ENCODE measurements at regions not wholly inside any gene's neighbourhood (a gene's known extent, or its start where the extent isn't known, plus 50 kb on each side); places are given as distances from the start of the nearest gene placed in this dataset.

DNA sequence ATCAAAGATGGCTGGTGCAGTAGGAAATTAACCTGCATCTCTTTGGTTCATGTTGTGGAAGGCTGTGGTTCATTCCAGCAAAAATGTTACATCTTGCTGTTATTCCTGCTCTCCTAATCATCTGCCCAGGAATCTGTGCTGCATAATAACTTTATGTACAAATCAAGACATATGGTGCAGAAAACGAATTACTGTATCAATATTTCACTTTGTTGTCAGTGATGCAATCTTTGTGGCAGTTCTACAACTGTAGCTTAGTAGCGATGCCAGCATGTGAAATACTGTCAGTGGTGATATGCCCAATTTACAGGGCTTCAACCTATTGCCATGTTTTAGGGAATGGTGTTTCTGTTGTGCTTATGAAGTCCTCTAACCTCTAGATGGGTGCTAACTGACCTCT is 1114.7 kb downstream of the SOCS6 start (continued):
- TF ChIP-seq, protein P1, sequence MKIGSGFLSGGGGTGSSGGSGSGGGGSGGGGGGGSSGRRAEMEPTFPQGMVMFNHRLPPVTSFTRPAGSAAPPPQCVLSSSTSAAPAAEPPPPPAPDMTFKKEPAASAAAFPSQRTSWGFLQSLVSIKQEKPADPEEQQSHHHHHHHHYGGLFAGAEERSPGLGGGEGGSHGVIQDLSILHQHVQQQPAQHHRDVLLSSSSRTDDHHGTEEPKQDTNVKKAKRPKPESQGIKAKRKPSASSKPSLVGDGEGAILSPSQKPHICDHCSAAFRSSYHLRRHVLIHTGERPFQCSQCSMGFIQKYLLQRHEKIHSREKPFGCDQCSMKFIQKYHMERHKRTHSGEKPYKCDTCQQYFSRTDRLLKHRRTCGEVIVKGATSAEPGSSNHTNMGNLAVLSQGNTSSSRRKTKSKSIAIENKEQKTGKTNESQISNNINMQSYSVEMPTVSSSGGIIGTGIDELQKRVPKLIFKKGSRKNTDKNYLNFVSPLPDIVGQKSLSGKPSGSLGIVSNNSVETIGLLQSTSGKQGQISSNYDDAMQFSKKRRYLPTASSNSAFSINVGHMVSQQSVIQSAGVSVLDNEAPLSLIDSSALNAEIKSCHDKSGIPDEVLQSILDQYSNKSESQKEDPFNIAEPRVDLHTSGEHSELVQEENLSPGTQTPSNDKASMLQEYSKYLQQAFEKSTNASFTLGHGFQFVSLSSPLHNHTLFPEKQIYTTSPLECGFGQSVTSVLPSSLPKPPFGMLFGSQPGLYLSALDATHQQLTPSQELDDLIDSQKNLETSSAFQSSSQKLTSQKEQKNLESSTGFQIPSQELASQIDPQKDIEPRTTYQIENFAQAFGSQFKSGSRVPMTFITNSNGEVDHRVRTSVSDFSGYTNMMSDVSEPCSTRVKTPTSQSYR (CRISPR knock-in tag; IDR thresholded peaks at IDR 0.05): no peak

DNA sequence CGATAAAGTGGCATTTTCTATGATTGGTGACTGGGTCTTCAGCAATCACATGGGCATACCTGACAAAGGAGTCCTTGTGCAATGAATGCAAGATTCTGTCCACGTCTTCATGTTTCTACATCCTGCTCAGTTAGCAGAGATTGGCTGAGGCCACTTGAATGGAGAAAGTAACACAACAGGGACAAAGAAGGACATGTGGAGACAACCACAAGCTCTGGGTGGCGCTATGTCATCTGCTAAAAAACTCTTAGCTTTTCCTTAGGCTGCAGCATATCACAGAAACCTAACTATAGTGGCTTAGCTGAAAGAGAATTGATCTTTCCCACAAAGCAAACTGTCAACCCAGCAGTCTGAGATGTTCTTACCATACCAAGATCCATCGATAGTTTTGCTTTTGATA is 1109.7 kb downstream of the SOCS6 start:
- DNase-seq (ENCODE audit: low spot score) (no peak), ATAC-seq (no peak)
- TF ChIP-seq ZNF263 (CRISPR knock-in tag; IDR thresholded peaks at IDR 0.05; ENCODE audit: low read depth) (no peak), MYBL2 (CRISPR knock-in tag; IDR thresholded peaks at IDR 0.05) (no peak), SOX15 (CRISPR knock-in tag; IDR thresholded peaks at IDR 0.05) (no peak)
- CTCF ChIA-PET: no interaction called here
- peaks cover 4% of the 10 kb centered on the region; the same call in 1 of the 2 replicates for H3K27me3 Mint-ChIP-seq (ENCODE audit: low read depth)
- H3K27ac Mint-ChIP-seq: no peak overlapping the region
- no peak overlapping the region for H3K4me3 Mint-ChIP-seq
- no peaks in the 10 kb centered on the region for H3K4me1 Mint-ChIP-seq
- peaks cover 56% of the 10 kb centered on the region for H3K36me3 Mint-ChIP-seq
- POLR2A ChIA-PET: no interaction called here
- peaks cover 77% of the 10 kb centered on the region for H3K9me3 Mint-ChIP-seq

DNA sequence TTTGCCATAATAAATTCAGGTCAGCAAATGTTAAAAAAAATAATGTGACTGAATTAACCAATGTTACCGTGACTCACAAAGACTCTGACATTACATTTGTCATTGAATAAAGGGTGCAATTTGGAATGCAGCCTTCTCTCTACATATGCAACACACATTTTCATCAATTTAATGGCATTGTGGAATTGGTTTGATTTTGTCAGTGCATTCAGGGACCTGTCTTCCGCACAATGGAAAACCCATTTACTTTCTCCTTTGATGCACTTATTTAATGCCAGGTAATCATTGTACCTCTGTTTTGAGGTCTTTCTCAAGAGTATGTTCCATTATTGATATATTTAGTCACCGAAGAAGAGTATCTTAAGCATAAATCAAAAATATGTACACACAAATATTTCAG is 1099.3 kb downstream of the SOCS6 start:
- peaks cover 71% of the 10 kb centered on the region for H3K9me3 Mint-ChIP-seq
- ATAC-seq: no peak
- CTCF ChIA-PET: no interaction called here

DNA sequence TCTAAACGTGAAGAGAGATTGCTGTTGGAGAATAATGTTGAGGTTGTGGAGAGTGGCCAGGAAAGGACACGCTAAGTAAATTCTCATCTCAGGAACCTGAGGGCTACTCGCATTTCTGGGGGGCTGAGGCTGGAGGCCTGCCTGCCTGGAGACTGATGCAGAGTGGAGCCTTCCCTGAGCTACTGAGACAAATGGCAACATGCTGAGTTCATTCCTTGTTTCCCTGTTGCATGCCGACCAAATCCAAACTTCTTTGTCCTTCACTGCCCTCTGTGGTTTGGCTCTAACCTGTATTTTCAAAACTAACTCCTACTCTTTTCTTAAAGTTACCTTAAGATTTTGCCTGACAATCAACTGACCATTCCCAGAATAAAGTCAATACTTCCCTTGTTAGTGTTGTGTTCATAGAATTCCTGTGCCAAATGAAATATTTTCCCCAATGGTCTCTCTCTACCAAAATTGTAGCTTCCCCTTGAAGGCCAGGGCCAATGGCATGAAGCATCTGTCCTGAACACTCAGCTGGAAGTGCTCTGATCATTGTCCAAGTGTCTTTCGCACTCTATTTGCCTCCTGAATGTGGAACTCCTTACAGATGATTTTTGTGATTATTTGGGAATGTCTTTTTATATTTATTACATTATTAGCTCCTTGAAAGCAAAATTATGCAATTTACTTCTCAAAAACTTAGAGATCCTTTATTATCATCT is 1085.6 kb downstream of the SOCS6 start:
- DNase-seq (ENCODE audit: low spot score) (no peak), ATAC-seq (no peak)
- peaks cover 8% of the 10 kb centered on the region for H3K27me3 Mint-ChIP-seq (ENCODE audit: low read depth)
- ChIA-PET POLR2A (no interaction called here), CTCF (no interaction called here)
- H3K9me3 Mint-ChIP-seq: peaks cover 80% of the 10 kb centered on the region
- TF ChIP-seq PRRX2 (CRISPR knock-in tag; IDR thresholded peaks at IDR 0.05) (no peak), ZNF263 (CRISPR knock-in tag; IDR thresholded peaks at IDR 0.05; ENCODE audit: low read depth) (no peak), MXD4 (CRISPR knock-in tag; IDR thresholded peaks at IDR 0.05; ENCODE audit: borderline replicate concordance) (no peak)
- TF ChIP-seq, protein P2, sequence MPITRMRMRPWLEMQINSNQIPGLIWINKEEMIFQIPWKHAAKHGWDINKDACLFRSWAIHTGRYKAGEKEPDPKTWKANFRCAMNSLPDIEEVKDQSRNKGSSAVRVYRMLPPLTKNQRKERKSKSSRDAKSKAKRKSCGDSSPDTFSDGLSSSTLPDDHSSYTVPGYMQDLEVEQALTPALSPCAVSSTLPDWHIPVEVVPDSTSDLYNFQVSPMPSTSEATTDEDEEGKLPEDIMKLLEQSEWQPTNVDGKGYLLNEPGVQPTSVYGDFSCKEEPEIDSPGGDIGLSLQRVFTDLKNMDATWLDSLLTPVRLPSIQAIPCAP (CRISPR knock-in tag; IDR thresholded peaks at IDR 0.05): no peak
- no peak overlapping the region for H3K4me3 Mint-ChIP-seq
- H3K36me3 Mint-ChIP-seq: peaks cover 68% of the 10 kb centered on the region
- no peaks in the 10 kb centered on the region for H3K4me1 Mint-ChIP-seq
- no peak overlapping the region for H3K27ac Mint-ChIP-seq

More for the DNA sequence above, 1099.3 kb downstream of the SOCS6 start:
- H3K27ac Mint-ChIP-seq: no peak overlapping the region
- peaks cover 5% of the 10 kb centered on the region; the same call in 1 of the 2 replicates for H3K27me3 Mint-ChIP-seq (ENCODE audit: low read depth)
- no peaks in the 10 kb centered on the region for H3K4me1 Mint-ChIP-seq
- H3K4me3 Mint-ChIP-seq: no peak overlapping the region
- DNase-seq (ENCODE audit: low spot score): no peak
- peaks cover 51% of the 10 kb centered on the region for H3K36me3 Mint-ChIP-seq
- TF ChIP-seq, protein P3, sequence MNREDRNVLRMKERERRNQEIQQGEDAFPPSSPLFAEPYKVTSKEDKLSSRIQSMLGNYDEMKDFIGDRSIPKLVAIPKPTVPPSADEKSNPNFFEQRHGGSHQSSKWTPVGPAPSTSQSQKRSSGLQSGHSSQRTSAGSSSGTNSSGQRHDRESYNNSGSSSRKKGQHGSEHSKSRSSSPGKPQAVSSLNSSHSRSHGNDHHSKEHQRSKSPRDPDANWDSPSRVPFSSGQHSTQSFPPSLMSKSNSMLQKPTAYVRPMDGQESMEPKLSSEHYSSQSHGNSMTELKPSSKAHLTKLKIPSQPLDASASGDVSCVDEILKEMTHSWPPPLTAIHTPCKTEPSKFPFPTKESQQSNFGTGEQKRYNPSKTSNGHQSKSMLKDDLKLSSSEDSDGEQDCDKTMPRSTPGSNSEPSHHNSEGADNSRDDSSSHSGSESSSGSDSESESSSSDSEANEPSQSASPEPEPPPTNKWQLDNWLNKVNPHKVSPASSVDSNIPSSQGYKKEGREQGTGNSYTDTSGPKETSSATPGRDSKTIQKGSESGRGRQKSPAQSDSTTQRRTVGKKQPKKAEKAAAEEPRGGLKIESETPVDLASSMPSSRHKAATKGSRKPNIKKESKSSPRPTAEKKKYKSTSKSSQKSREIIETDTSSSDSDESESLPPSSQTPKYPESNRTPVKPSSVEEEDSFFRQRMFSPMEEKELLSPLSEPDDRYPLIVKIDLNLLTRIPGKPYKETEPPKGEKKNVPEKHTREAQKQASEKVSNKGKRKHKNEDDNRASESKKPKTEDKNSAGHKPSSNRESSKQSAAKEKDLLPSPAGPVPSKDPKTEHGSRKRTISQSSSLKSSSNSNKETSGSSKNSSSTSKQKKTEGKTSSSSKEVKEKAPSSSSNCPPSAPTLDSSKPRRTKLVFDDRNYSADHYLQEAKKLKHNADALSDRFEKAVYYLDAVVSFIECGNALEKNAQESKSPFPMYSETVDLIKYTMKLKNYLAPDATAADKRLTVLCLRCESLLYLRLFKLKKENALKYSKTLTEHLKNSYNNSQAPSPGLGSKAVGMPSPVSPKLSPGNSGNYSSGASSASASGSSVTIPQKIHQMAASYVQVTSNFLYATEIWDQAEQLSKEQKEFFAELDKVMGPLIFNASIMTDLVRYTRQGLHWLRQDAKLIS (CRISPR knock-in tag; IDR thresholded peaks at IDR 0.05; ENCODE audit: borderline replicate concordance): no peak
- TF ChIP-seq, protein P4, sequence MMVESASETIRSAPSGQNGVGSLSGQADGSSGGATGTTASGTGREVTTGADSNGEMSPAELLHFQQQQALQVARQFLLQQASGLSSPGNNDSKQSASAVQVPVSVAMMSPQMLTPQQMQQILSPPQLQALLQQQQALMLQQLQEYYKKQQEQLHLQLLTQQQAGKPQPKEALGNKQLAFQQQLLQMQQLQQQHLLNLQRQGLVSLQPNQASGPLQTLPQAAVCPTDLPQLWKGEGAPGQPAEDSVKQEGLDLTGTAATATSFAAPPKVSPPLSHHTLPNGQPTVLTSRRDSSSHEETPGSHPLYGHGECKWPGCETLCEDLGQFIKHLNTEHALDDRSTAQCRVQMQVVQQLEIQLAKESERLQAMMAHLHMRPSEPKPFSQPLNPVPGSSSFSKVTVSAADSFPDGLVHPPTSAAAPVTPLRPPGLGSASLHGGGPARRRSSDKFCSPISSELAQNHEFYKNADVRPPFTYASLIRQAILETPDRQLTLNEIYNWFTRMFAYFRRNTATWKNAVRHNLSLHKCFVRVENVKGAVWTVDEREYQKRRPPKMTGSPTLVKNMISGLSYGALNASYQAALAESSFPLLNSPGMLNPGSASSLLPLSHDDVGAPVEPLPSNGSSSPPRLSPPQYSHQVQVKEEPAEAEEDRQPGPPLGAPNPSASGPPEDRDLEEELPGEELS (CRISPR knock-in tag; IDR thresholded peaks at IDR 0.05): no peak
- no peak for TF ChIP-seq NR3C1 (CRISPR knock-in tag; conservative IDR thresholded peaks at IDR 0.05; ENCODE audit: low read depth)
- TF ChIP-seq GRHL2 (CRISPR knock-in tag; IDR thresholded peaks at IDR 0.05; ENCODE audit: insufficient replicate concordance, severe bottlenecking): no peak
- POLR2A ChIA-PET: no interaction called here
